ENCODE measurements at regions not wholly inside any gene's neighbourhood (a gene's known extent, or its start where the extent isn't known, plus 50 kb on each side); places are given as distances from the start of the nearest gene placed in this dataset.
"Not testable (repeated sequence)": the region's sequence is repeated elsewhere in the genome, so short reads cannot be mapped to it uniquely, and the experiment has no call there.

DNA sequence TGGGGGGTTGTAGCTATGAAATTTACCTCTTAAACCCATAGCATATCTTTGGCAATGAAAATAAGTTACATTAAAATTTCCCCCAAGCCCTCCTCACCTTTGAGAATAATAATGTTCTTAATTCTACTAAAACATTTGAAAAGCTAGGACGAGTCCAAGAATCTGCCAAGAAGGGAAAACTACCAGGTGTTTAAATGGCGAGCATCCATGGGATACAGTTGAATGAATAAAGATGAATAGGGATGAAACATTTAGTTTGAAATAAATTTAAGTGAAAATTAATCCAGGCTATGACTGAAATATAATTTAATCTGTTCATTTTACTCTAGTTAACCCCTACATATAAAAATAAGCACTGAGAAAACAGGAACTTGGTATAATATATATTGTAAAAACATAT is 536.7 kb downstream of the FLRT2 start:
- Histone ChIP-seq H3K4me1 (ENCODE audit: insufficient read depth, low read length) (no peaks in the 10 kb centered on the region), H3K79me2 (ENCODE audit: insufficient read depth, low read length) (no peaks in the 10 kb centered on the region), H3K4me2 (ENCODE audit: low read length) (no peak overlapping the region), H3K9me3 (ENCODE audit: insufficient read depth, low read depth, low read length) (no peaks in the 10 kb centered on the region), H3K9ac (ENCODE audit: low read length) (no peak overlapping the region), H3K36me3 (ENCODE audit: insufficient read depth, low read length) (no peaks in the 10 kb centered on the region), H3K4me3 (ENCODE audit: insufficient read depth, low read depth, low read length) (no peak overlapping the region), H2AFZ (ENCODE audit: low read depth, low read length) (no peak overlapping the region), H3K27ac (ENCODE audit: low read depth, low read length) (no peak overlapping the region), H4K20me1 (ENCODE audit: insufficient read depth, low read length) (no peaks in the 10 kb centered on the region), H3K27me3 (ENCODE audit: insufficient read depth, low read length) (no peaks in the 10 kb centered on the region)
- Mint-ChIP-seq H3K36me3 (ENCODE audit: low read depth, unreplicated experiment) (no peaks in the 10 kb centered on the region), H3K27ac (ENCODE audit: unreplicated experiment) (no peak overlapping the region), H3K4me1 (ENCODE audit: low read depth, unreplicated experiment) (no peaks in the 10 kb centered on the region), H3K9me3 (ENCODE audit: unreplicated experiment) (no peaks in the 10 kb centered on the region), H3K4me3 (ENCODE audit: unreplicated experiment) (no peak overlapping the region), H3K27me3 (ENCODE audit: low read depth, unreplicated experiment) (no peaks in the 10 kb centered on the region)
- TF ChIP-seq EZH2 (IDR thresholded peaks at IDR 0.05; ENCODE audit: insufficient read depth, low read length) = no peak
- TF ChIP-seq, protein P1, sequence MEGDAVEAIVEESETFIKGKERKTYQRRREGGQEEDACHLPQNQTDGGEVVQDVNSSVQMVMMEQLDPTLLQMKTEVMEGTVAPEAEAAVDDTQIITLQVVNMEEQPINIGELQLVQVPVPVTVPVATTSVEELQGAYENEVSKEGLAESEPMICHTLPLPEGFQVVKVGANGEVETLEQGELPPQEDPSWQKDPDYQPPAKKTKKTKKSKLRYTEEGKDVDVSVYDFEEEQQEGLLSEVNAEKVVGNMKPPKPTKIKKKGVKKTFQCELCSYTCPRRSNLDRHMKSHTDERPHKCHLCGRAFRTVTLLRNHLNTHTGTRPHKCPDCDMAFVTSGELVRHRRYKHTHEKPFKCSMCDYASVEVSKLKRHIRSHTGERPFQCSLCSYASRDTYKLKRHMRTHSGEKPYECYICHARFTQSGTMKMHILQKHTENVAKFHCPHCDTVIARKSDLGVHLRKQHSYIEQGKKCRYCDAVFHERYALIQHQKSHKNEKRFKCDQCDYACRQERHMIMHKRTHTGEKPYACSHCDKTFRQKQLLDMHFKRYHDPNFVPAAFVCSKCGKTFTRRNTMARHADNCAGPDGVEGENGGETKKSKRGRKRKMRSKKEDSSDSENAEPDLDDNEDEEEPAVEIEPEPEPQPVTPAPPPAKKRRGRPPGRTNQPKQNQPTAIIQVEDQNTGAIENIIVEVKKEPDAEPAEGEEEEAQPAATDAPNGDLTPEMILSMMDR (IDR thresholded peaks at IDR 0.05; ENCODE audit: insufficient read depth, low read depth, low read length) = no peak
- DNase-seq (ENCODE audit: low read depth) (no peak), FAIRE-seq (no peak)

DNA sequence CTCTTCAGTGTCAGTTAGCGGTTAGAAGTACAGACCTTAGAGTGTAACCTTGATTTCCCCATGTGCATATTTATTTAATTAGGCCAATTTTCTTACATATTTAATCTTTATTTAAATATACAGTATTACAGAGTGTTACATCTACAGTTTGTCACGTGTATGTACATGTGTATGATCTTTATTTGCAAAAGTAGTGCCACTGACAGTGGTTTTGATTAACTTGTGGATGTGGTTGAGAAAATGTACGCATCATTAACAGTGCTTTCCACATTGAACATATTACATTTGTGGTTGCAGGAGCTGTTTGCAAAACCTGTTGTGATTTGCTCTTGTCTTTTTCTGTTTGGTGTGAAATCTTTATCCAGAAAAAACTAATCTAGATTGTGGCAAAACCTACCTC is 535.5 kb downstream of the FLRT2 start:
- Histone ChIP-seq H3K9ac (ENCODE audit: low read length) (no peak overlapping the region), H3K9me3 (ENCODE audit: insufficient read depth, low read depth, low read length) (no peaks in the 10 kb centered on the region), H3K79me2 (ENCODE audit: insufficient read depth, low read length) (no peaks in the 10 kb centered on the region), H3K27ac (ENCODE audit: low read depth, low read length) (no peak overlapping the region), H3K4me1 (ENCODE audit: insufficient read depth, low read length) (no peaks in the 10 kb centered on the region), H2AFZ (ENCODE audit: low read depth, low read length) (no peak overlapping the region), H3K4me2 (ENCODE audit: low read length) (no peak overlapping the region), H3K36me3 (ENCODE audit: insufficient read depth, low read length) (no peaks in the 10 kb centered on the region), H4K20me1 (ENCODE audit: insufficient read depth, low read length) (no peaks in the 10 kb centered on the region), H3K4me3 (ENCODE audit: insufficient read depth, low read depth, low read length) (no peak overlapping the region), H3K27me3 (ENCODE audit: insufficient read depth, low read length) (no peaks in the 10 kb centered on the region)
- Mint-ChIP-seq H3K27ac (ENCODE audit: unreplicated experiment) (no peak overlapping the region), H3K36me3 (ENCODE audit: low read depth, unreplicated experiment) (no peaks in the 10 kb centered on the region), H3K4me3 (ENCODE audit: unreplicated experiment) (no peak overlapping the region), H3K9me3 (ENCODE audit: unreplicated experiment) (no peaks in the 10 kb centered on the region), H3K4me1 (ENCODE audit: low read depth, unreplicated experiment) (no peaks in the 10 kb centered on the region), H3K27me3 (ENCODE audit: low read depth, unreplicated experiment) (no peaks in the 10 kb centered on the region)
- no peak for FAIRE-seq
- TF ChIP-seq, protein P1 (IDR thresholded peaks at IDR 0.05; ENCODE audit: insufficient read depth, low read depth, low read length) = no peak
- no peak for TF ChIP-seq EZH2 (IDR thresholded peaks at IDR 0.05; ENCODE audit: insufficient read depth, low read length)
- DNase-seq (ENCODE audit: low read depth) = no peak

DNA sequence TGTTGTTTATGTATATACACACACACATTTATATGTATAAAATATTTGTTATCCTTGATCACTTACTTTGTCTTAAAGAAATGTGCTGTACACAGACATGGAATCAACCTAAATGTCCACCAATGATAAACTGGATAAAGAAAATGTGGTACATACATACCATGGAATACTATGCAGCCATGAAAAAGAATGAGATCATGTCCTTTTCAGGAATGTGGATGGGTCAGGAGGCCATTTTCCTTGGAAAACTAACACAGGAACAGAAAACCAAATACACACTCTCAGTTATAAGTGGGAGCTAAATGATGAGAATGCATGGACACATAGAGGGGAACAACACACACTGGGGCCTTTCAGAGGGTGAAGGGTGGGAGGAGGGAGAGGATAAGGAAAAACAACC is 534.7 kb downstream of the FLRT2 start:
- H3K4me2 ChIP-seq (ENCODE audit: low read length); FAIRE-seq; DNase-seq (ENCODE audit: low read depth); H4K20me1 ChIP-seq (ENCODE audit: insufficient read depth, low read length); H3K79me2 ChIP-seq (ENCODE audit: insufficient read depth, low read length); H3K4me3 ChIP-seq (ENCODE audit: insufficient read depth, low read depth, low read length); H3K27ac ChIP-seq (ENCODE audit: low read depth, low read length); H2AFZ ChIP-seq (ENCODE audit: low read depth, low read length); H3K36me3 Mint-ChIP-seq (ENCODE audit: low read depth, unreplicated experiment); H3K36me3 ChIP-seq (ENCODE audit: insufficient read depth, low read length); H3K4me3 Mint-ChIP-seq (ENCODE audit: unreplicated experiment); H3K9ac ChIP-seq (ENCODE audit: low read length); H3K9me3 ChIP-seq (ENCODE audit: insufficient read depth, low read depth, low read length); H3K27me3 ChIP-seq (ENCODE audit: insufficient read depth, low read length); H3K27ac Mint-ChIP-seq (ENCODE audit: unreplicated experiment); H3K9me3 Mint-ChIP-seq (ENCODE audit: unreplicated experiment); H3K4me1 ChIP-seq (ENCODE audit: insufficient read depth, low read length); H3K27me3 Mint-ChIP-seq (ENCODE audit: low read depth, unreplicated experiment); H3K4me1 Mint-ChIP-seq (ENCODE audit: low read depth, unreplicated experiment): not testable (repeated sequence)
